Adipocyte (in vitro differentiated cells): ENCODE measurements at regions not wholly inside any gene's neighbourhood (a gene's known extent, or its start where the extent isn't known, plus 50 kb on each side); places are given as distances from the start of the nearest gene placed in this dataset.

Experiments
- DNase-seq: peaks from one replicate; pipeline ENCODE4 v3.0.0-alpha.2; 2015; ENCODE audit warnings: low read depth
- H3K27me3 ChIP-seq: replicated peaks from 2 replicates; pipeline ENCODE4 v1.7.0; 2013; ENCODE audit warnings: mild to moderate bottlenecking, low read length, moderate library complexity; ENCODE audit not compliant: control insufficient read depth, insufficient read depth
- H3K36me3 ChIP-seq: 2 replicates; pipeline ENCODE4 v1.7.0; 2013; ENCODE audit warnings: low read length, mild to moderate bottlenecking, moderate library complexity; ENCODE audit not compliant: control insufficient read depth, insufficient read depth, severe bottlenecking
- H3K4me1 ChIP-seq: 2 replicates; pipeline ENCODE4 v1.7.0; 2013; ENCODE audit warnings: mild to moderate bottlenecking, low read length, moderate library complexity; ENCODE audit not compliant: control insufficient read depth, insufficient read depth
- H3K4me3 ChIP-seq: 2 replicates; pipeline ENCODE4 v1.7.0; 2013; ENCODE audit warnings: mild to moderate bottlenecking, low read length, moderate library complexity
- H3K9ac ChIP-seq: 2 replicates; pipeline ENCODE4 v1.7.0; 2013; ENCODE audit warnings: mild to moderate bottlenecking, low read length, moderate library complexity
- H3K9me3 ChIP-seq: 2 replicates; pipeline ENCODE4 v1.7.0; 2013; ENCODE audit warnings: mild to moderate bottlenecking, low read length, moderate library complexity; ENCODE audit not compliant: control insufficient read depth

DNA sequence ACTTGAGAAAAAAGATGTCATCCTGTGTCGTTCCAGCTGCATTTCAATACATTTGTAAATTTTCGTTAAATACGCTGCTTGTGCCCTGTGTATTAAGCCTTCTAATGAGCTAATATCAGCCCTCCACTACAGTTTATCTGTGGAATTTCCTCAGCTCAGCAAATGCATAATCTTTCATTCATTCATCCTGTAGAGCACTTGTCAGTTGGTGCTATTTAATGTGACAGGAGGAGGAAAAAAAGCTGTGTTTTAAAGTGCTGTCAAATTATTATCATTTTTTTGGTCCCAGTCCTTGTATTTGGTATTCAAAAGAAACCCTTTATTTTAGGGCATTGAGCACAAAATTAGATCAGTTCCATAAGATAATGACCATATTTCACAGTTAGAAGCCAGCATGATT lies 184.7 kb downstream of the FAT3 start:
- Histone ChIP-seq H3K27me3 (no peaks in the 10 kb centered on the region), H3K4me1 (peaks cover under 1% of the 10 kb centered on the region), H3K9ac (no peak overlapping the region), H3K4me3 (no peak overlapping the region), H3K36me3 (no peaks in the 10 kb centered on the region), H3K9me3 (peaks cover 6% of the 10 kb centered on the region)
- DNase-seq = no peak

DNA sequence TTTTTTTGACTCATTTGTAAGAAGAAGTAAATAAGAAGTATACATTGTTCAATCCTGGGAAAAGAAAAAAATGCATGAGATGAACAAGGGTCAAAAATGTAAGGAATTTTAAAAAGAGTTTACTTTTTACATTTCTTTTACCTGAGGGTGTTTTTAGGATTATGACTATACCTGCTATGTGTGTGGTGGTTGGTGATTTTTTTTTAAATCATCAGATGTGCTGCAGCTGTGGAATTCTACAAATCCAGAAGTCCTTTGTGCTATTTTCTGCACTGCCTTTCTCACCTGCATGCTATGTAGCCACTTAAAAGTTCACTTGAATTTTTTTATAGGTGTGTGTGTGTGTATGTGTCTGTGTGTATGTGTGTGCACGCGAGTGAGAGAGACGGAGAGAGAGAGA lies 185.3 kb downstream of the FAT3 start:
- H3K9ac ChIP-seq = no peak overlapping the region
- H3K27me3 ChIP-seq = no peaks in the 10 kb centered on the region

DNA sequence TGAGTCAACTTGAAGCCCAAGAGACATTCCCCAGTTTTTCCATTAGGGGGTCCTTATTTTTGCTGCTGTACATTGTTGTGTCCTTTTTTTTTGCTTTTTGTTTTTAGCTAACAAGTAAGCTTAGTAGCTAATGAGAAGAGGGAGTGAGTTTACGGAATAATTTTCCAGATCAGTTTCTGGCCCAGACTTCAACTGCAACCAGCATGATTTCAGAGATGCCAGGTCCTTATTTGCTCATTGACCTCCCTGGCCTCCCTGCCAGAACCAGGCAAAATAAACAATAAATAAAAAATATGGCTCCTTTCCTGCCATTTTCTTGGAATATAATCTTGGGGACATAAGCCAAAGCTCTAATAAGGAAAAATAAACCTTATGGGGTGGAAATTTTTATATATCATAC lies 185.9 kb downstream of the FAT3 start:
- no peaks in the 10 kb centered on the region for H3K27me3 ChIP-seq
- H3K9ac ChIP-seq = no peak overlapping the region
- H3K9me3 ChIP-seq = no peaks in the 10 kb centered on the region
- no peak overlapping the region for H3K4me3 ChIP-seq
- H3K36me3 ChIP-seq = no peaks in the 10 kb centered on the region
- H3K4me1 ChIP-seq = peaks cover 6% of the 10 kb centered on the region
- DNase-seq = no peak

More for the DNA sequence above, 185.3 kb downstream of the FAT3 start:
- H3K4me1 ChIP-seq = peaks cover 4% of the 10 kb centered on the region
- no peaks in the 10 kb centered on the region for H3K9me3 ChIP-seq
- DNase-seq = no peak
- H3K4me3 ChIP-seq = no peak overlapping the region
- H3K36me3 ChIP-seq = no peaks in the 10 kb centered on the region

DNA sequence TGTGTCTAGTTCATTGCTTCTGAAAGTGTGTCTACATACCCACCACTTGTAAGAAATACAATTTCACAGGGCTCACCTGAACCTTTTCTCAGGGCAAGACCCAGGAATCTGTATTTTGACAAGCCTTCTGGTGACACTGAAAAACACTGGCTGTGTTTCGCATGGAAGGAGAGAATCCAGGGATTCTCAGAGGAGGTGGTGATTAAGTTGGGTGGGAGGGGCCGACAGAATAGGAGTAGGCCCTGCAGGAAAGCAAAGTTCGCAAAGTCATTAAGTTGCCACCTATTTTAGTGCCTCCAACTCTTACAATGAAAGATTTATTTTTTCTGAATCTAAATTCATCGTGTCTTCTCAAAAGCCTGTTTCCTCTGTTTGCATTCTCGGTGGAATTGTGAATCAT lies 186.8 kb downstream of the FAT3 start:
- Histone ChIP-seq H3K9me3 (no peaks in the 10 kb centered on the region), H3K27me3 (no peaks in the 10 kb centered on the region), H3K4me1 (peaks cover 6% of the 10 kb centered on the region), H3K36me3 (no peaks in the 10 kb centered on the region), H3K4me3 (no peak overlapping the region), H3K9ac (no peak overlapping the region)
- DNase-seq = no peak

DNA sequence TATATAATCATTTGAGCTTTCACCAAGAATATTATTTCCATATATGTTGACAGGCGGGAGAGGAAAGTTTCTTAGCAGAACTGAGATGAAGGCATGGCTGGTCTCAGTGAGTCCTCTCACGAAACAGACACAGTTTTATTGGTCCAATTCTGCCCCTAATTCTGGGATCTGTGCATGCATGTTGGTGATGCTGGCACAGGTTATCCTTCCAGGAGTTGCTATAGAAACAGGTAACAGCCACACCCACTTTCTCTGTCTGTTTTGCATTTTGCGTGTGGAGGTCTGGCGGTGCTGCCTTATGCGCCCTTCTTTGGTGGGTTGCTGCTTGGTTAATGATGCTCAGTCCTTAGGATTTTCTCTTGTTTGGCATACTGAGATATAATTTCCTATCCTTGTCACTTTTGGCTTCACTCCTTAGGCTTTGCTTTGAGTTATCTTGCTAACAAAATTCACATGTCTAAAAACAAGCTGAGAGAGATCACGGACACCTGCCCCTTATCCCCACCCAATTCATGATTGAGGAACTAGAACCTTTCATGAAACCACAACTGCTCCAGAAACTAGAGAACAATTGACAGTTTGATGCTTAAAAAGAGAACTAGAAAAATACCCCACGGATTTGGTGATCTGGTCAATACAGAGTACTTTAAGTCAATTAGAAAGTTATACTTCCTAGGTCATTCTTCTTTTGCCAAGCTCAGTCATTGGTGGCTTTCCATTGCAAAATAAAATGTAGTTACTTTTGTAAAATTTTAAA lies 189.3 kb downstream of the FAT3 start:
- no peak for DNase-seq
- peak overlapping the region; percentile 48 for H3K9ac ChIP-seq
- H3K4me3 ChIP-seq = peak overlapping the region; percentile 55
- peaks cover 6% of the 10 kb centered on the region for H3K4me1 ChIP-seq
- H3K9me3 ChIP-seq = no peaks in the 10 kb centered on the region
- no peaks in the 10 kb centered on the region for H3K27me3 ChIP-seq
- no peaks in the 10 kb centered on the region for H3K36me3 ChIP-seq

DNA sequence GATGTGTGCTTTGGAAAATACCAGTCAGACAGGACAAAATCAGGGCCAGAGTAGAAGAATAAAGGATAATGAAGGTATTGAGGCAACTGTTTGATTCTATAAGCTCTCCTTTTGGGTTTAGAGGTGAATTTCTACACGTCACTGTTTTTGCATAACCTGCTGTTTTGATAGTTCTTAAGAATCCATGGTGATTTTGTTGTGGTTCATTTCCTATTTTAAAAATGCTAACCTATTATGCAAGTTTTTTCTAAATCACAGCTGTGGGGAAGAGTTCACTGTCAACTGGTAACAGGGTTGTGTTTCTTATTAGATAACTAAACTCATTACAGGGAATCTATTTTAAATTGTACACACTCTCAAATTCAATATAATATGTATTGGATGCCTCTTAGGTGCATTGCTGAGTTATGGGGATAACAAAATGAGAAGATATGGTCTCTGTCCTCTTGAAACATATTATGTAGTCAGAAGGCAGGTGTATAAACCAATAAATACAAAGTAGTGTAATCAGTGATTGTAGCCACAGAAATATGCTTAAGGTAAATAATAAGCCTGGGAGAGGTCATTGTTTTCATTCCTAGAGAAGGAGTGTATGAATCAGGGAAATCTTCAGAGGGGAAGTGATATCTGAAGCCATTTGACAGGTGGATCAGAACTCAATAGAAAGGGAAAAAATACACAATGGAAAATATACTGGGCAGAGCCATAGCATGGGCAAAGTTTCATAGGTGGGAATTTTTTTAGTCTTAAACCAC lies 192.5 kb downstream of the FAT3 start:
- H3K9me3 ChIP-seq = no peaks in the 10 kb centered on the region
- H3K4me3 ChIP-seq = no peak overlapping the region
- no peak overlapping the region for H3K9ac ChIP-seq
- H3K36me3 ChIP-seq = no peaks in the 10 kb centered on the region
- no peaks in the 10 kb centered on the region for H3K27me3 ChIP-seq
- no peak for DNase-seq
- peaks cover 23% of the 10 kb centered on the region for H3K4me1 ChIP-seq

DNA sequence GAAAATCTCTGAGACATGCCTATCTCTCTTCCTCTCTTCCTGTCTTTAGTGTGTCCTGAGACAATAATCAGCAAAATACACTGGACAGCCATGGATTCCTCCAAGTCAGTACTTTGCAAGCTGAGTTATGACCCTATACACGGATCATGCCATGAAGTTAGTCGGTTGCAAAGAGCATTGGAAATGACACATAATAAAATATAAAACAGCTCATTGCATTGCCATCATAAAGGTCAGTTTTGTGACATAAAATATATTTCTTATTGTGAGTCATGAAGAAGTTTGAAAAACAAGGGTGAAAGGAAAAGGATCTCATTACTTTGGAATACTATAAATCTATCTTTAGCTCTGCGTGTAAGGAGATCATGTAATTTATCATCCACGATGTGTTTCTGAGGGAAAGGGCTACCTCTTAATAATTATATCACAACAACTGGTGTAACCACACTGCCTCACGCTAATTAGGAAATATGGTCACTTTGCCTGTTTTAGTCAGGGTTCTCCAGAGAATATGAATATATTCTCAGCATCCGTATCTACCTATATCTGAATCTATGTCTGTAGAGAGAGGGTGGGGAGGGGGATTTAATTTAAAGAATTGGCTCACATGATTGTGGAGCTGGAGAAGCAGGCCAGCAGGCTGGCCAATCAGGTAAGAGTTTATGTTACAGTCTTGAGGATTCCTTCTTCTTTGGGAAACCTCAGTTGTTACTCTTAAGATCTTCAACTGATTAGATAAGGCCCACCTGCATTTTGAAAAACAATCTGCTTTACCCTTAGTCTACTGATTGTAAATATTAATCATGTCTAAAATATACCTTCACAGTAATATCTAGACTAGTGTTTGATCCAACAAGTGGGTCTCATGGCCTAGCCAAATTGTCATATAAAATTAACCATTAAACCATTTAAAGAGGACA lies 198.8 kb downstream of the FAT3 start:
- H3K36me3 ChIP-seq = no peaks in the 10 kb centered on the region
- H3K27me3 ChIP-seq = no peaks in the 10 kb centered on the region
- H3K4me3 ChIP-seq = no peak overlapping the region
- H3K9me3 ChIP-seq = no peaks in the 10 kb centered on the region
- no peak for DNase-seq
- peaks cover 35% of the 10 kb centered on the region for H3K4me1 ChIP-seq
- no peak overlapping the region for H3K9ac ChIP-seq

DNA sequence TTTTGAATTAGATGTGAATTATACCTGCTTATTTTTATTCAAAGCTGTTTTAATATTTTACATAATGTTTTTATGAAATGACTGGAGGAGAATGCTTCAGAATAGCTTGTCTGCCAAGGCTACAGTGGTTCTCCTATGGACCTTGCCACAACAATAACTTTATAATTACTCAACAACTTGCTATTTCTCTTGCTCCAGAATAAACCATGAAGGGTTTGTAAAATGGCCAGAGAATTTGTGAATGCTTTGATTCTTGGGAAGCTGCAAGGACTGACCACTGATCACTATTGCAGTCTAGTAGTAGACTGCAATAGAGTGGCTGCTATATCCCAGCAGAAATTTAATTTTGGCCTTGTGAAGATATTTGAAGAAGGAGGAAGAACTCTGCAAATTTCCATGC lies 199.7 kb downstream of the FAT3 start:
- H3K27me3 ChIP-seq = no peaks in the 10 kb centered on the region
- no peak overlapping the region for H3K9ac ChIP-seq
- DNase-seq = no peak
- peaks cover 5% of the 10 kb centered on the region for H3K9me3 ChIP-seq
- no peak overlapping the region for H3K4me3 ChIP-seq
- H3K4me1 ChIP-seq = peaks cover 35% of the 10 kb centered on the region
- no peaks in the 10 kb centered on the region for H3K36me3 ChIP-seq

DNA sequence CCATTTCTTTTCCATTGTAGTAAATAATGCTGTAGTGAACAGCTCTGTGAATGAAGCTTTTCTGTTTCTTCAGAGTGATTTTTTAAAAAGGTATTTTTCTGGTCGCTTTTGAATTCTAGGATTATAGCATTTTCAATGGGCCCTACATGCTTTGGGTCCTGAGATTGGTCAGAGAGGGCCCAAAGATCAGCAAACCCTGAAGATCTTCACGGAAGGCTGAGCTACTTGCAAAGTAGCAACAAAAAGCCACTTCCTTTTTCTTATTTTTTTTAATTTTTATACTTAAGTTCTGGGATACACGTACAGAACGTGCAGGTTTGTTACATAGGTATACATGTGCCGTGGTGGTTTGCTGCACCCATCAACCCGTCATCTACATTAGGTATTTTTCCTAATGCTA lies 200.5 kb downstream of the FAT3 start:
- H3K9me3 ChIP-seq = peaks cover 7% of the 10 kb centered on the region
- no peaks in the 10 kb centered on the region for H3K36me3 ChIP-seq
- peaks cover 35% of the 10 kb centered on the region for H3K4me1 ChIP-seq
- H3K4me3 ChIP-seq = no peak overlapping the region
- H3K27me3 ChIP-seq = no peaks in the 10 kb centered on the region
- H3K9ac ChIP-seq = no peak overlapping the region
- no peak for DNase-seq

DNA sequence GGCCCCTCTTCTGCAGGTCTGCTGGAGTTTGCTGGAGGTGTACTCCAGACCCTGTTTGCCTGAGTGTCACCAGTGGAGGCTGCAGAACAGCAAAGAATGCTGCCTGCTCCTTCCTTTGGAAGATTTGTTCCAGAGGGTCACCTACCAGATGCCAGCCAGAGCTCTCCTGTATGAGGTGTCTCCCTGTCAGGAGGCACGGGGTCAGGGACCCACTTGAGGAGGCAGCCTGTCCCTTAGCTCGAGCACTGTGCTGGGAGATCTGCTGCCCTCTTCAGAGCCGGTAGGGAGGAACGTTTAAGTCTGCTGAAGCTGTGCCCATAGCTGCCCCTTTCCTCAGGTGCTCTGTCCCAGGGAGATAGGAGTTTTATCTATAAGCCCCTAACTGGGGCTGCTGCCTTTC lies 207.9 kb downstream of the FAT3 start:
- no peak for DNase-seq
- Histone ChIP-seq H3K9ac (no peak overlapping the region), H3K27me3 (peaks cover 4% of the 10 kb centered on the region), H3K4me3 (no peak overlapping the region), H3K9me3 (peaks cover 7% of the 10 kb centered on the region), H3K4me1 (no peaks in the 10 kb centered on the region), H3K36me3 (no peaks in the 10 kb centered on the region)
